ENCODE measurements at regions not wholly inside any gene's neighbourhood (a gene's known extent, or its start where the extent isn't known, plus 50 kb on each side); places are given as distances from the start of the nearest gene placed in this dataset.

DNA sequence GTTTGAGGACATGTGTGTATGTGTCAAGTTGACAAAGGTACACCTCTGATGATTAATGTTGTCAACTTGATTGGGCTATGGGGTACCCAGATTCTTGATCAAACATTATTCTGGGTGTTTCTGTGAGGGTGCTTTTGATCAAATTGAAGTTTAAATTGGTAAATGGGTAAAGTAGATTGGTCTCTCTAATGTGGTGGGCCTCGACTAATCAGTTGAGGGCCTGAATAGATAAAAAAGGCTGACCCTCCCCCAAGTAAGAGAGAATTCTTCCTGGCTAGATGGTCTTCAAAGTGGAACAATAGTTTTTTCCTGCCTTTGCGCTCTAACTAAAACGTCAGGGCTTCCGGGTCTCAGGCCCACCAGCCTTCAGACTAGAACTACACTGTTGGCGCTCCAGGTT, 309.9 kb upstream of the MGMT start:
- no peaks in the 10 kb centered on the region for H3K4me1 ChIP-seq (ENCODE audit: control insufficient read depth in 5 of 5, insufficient read depth in 5 of 5, low read length in 5 of 5)
- WGBS, 2 donors, result 95 to 96% methylated on average over 5 of the region's 5 CpGs
- H3K36me3 ChIP-seq (ENCODE audit: control insufficient read depth in 4 of 4, insufficient read depth in 4 of 4, low read length in 4 of 4), result no peaks in the 10 kb centered on the region
- H3K9me3 ChIP-seq (ENCODE audit: control insufficient read depth in 4 of 4, insufficient read depth in 3 of 4, low read length in 3 of 4), result peaks cover 0 to 7% (median 1%) of the 10 kb centered on the region in 4 donors
- TF ChIP-seq CTCF (IDR thresholded peaks at IDR 0.05; ENCODE audit: control extremely low read depth, extremely low read depth), result no peak
- peaks cover 0 to 2% (median 0%) of the 10 kb centered on the region in 3 donors for H3K27me3 ChIP-seq (ENCODE audit: control insufficient read depth in 3 of 3, insufficient read depth in 3 of 3, low read length in 2 of 3)
- H3K4me3 ChIP-seq, result no peak overlapping the region
- no peak overlapping the region for H3K9ac ChIP-seq (ENCODE audit: insufficient read depth in 1 of 2, low read length in 2 of 2)
- DNase-seq (no peak), ATAC-seq (ENCODE audit: insufficient read depth, low FRiP score) (no peak)
- no peak overlapping the region for H3K27ac ChIP-seq (ENCODE audit: low read depth in 1 of 2, low read length in 1 of 2)

DNA sequence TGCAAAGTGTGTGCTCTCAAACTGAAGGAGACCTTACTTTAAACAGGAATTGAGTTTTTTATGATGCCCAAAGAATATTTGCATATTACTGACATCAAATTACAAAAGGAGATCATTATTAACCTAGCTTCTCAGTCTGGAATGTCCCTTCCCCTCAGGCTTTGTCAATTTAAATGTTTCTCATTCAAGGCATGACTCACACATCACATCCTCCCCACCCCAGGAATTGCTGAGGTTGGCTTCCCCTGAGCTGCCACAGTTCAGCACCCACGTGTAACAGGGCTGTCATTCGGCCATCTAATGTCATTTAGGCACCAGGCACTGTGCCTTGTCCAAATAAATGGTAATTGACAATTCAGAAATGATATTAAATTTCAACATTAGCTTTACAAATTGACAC, 305.9 kb upstream of the MGMT start:
- TF ChIP-seq CTCF (IDR thresholded peaks at IDR 0.05; ENCODE audit: control extremely low read depth, extremely low read depth), result no peak
- WGBS, 2 donors, result 42 to 48% methylated on average over 2 of the region's 2 CpGs
- H3K9ac ChIP-seq (ENCODE audit: insufficient read depth in 1 of 2, low read length in 2 of 2), result no peak overlapping the region
- ATAC-seq (ENCODE audit: insufficient read depth, low FRiP score) (no peak), DNase-seq (no peak)
- H3K4me3 ChIP-seq, result no peak overlapping the region
- H3K36me3 ChIP-seq (ENCODE audit: control insufficient read depth in 4 of 4, insufficient read depth in 4 of 4, low read length in 4 of 4), result no peaks in the 10 kb centered on the region
- H3K4me1 ChIP-seq (ENCODE audit: control insufficient read depth in 5 of 5, insufficient read depth in 5 of 5, low read length in 5 of 5), result peaks cover 0 to 5% (median 0%) of the 10 kb centered on the region in 5 donors
- peaks cover 0 to 2% (median 0%) of the 10 kb centered on the region in 4 donors for H3K9me3 ChIP-seq (ENCODE audit: control insufficient read depth in 4 of 4, insufficient read depth in 3 of 4, low read length in 3 of 4)
- no peak overlapping the region for H3K27ac ChIP-seq (ENCODE audit: low read depth in 1 of 2, low read length in 1 of 2)
- peaks cover 0 to 2% (median 0%) of the 10 kb centered on the region in 3 donors for H3K27me3 ChIP-seq (ENCODE audit: control insufficient read depth in 3 of 3, insufficient read depth in 3 of 3, low read length in 2 of 3)

DNA sequence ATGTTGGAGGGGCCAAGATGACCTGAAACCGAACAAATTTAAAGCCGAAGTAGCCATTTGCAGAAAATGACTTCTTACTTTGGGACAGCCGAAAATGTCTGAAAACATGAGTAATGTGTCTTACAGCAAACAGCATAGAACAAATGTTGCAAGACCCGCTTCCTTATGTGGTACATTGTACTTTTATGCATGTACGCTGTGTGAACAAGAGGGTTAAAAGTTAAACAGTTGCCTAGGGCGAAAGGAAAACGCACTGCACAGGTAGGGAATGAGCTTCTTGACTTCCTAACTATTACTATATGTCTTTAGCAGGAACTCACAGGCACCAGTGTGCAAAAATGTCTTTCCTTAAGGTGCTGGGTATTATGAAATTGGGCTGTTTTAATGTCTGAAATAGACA, 303.5 kb upstream of the MGMT start:
- Histone ChIP-seq H3K27ac (ENCODE audit: low read depth in 1 of 2, low read length in 1 of 2) (no peak overlapping the region), H3K27me3 (ENCODE audit: control insufficient read depth in 3 of 3, insufficient read depth in 3 of 3, low read length in 2 of 3) (peaks cover under 1 to 3% (median 2%) of the 10 kb centered on the region in 3 donors), H3K4me1 (ENCODE audit: control insufficient read depth in 5 of 5, insufficient read depth in 5 of 5, low read length in 5 of 5) (peaks cover 0 to 5% (median 0%) of the 10 kb centered on the region in 5 donors), H3K36me3 (ENCODE audit: control insufficient read depth in 4 of 4, insufficient read depth in 4 of 4, low read length in 4 of 4) (no peaks in the 10 kb centered on the region), H3K4me3 (no peak overlapping the region), H3K9ac (ENCODE audit: insufficient read depth in 1 of 2, low read length in 2 of 2) (no peak overlapping the region), H3K9me3 (ENCODE audit: control insufficient read depth in 4 of 4, insufficient read depth in 3 of 4, low read length in 3 of 4) (peaks cover 0 to 4% (median 1%) of the 10 kb centered on the region in 4 donors)
- WGBS, 2 donors, result 86 to 89% methylated on average over 7 of the region's 7 CpGs
- DNase-seq (no peak), ATAC-seq (ENCODE audit: insufficient read depth, low FRiP score) (no peak)
- TF ChIP-seq CTCF (IDR thresholded peaks at IDR 0.05; ENCODE audit: control extremely low read depth, extremely low read depth), result no peak

Measured in lung (tissue), 11 donors.